HCT116 (cell line): ENCODE measurements at regions not wholly inside any gene's neighbourhood (a gene's known extent, or its start where the extent isn't known, plus 50 kb on each side); places are given as distances from the start of the nearest gene placed in this dataset.

Experiments
- ATAC-seq: fragments of 200-7000 bp; cut with Tn5 transposase; 2 replicates; pipeline ENCODE4 v1.9.1; 2020; ENCODE audit warnings: mild to moderate bottlenecking, moderate library complexity
- BruUV-seq: library from RNA; stranded (reverse); fragments of 400-500 nt; replicated peaks from 2 replicates; lab custom pipeline; 2021; lab: Mats Ljungman, UMichigan
- CTCF ChIA-PET: fragments of 300-600 bp; sonication (Branson Sonifier 250); formaldehyde crosslinking; loops from one replicate; lab custom pipeline; 2021; ENCODE audit warnings: antibody characterized with exemption; lab: Charles Lee
- POLR2A ChIA-PET: fragments of 300-600, 350-600 bp; sonication (Branson Sonifier 250); formaldehyde crosslinking; loops from one replicate; lab custom pipeline; 2021; ENCODE audit warnings: antibody characterized with exemption; lab: Charles Lee
- RAD21 ChIA-PET, 2 experiments: fragments of 300-600 bp; sonication (Branson Sonifier 250); formaldehyde crosslinking; loops; one replicate each; lab custom pipeline; 2023; ENCODE audit warnings: low total read pairs in 2 of 2; ENCODE audit not compliant: uncharacterized antibody in 2 of 2, unreplicated experiment in 2 of 2, low non-redundant PET in 1 of 2; lab: Charles Lee
- DNase-seq: peaks from one replicate; pipeline ENCODE4 v3.0.0-alpha.2; 2010; ENCODE audit warnings: low read depth, low spot score
- H2AFZ ChIP-seq: fragments of 200-600 bp; shearing (Covaris generic), sonication (generic); 2 replicates; pipeline ENCODE4 v1.6.1; 2017; ENCODE audit warnings: low read depth, mixed run types, mixed read lengths, antibody characterized with exemption, low read length; ENCODE audit not compliant: poor library complexity, severe bottlenecking
- H3K27ac ChIP-seq: 2 replicates; pipeline ENCODE4 v1.5.1; 2012; ENCODE audit warnings: low read depth, low read length
- H3K27me3 ChIP-seq: fragments of 200-600 bp; sonication (generic); 2 replicates; pipeline ENCODE4 v1.6.1; 2016; ENCODE audit warnings: mixed run types, low read length, mixed read lengths; ENCODE audit not compliant: insufficient read depth
- H3K36me3 ChIP-seq, 2 experiments: fragments of 200-500 bp in 1 of 2; fragments of 200-600 bp in 1 of 2; sonication (Bioruptor generic) in 1 of 2; sonication (generic) in 1 of 2; 2 replicates each; pipeline versions ENCODE4 v1.5.1 to v1.6.1; 2014 to 2016; ENCODE audit warnings: low read length in 2 of 2, inconsistent platforms in 1 of 2, mixed read lengths in 1 of 2, mixed run types in 1 of 2; ENCODE audit not compliant: insufficient read depth in 2 of 2, control insufficient read depth in 1 of 2
- H3K4me1 ChIP-seq, 2 experiments: fragments of 200-600 bp in 1 of 2; sonication (generic) in 1 of 2; 2 replicates each; pipeline versions ENCODE4 v1.5.1 to v1.6.1; 2012 to 2017; ENCODE audit warnings: low read length in 2 of 2, inconsistent platforms in 1 of 2, mild to moderate bottlenecking in 1 of 2, mixed read lengths in 1 of 2, mixed run types in 1 of 2, moderate library complexity in 1 of 2; ENCODE audit not compliant: insufficient read depth in 2 of 2, control insufficient read depth in 1 of 2
- H3K4me2 ChIP-seq: fragments of 200-600 bp; sonication (generic); 2 replicates; pipeline ENCODE4 v1.6.1; 2017; ENCODE audit warnings: mixed run types, low read length, mixed read lengths
- H3K4me3 ChIP-seq, 2 experiments: fragments of 200-600 bp in 1 of 2; sonication (generic) in 1 of 2; replicated peaks in 1 of 2; 2 replicates each; pipeline ENCODE4 v1.5.1; 2011 to 2016; ENCODE audit warnings: low read length in 2 of 2, control low read depth in 1 of 2, low read depth in 1 of 2, mild to moderate bottlenecking in 1 of 2, mixed read lengths in 1 of 2, mixed run types in 1 of 2
- H3K79me2 ChIP-seq: fragments of 200-600 bp; sonication (generic); 2 replicates; pipeline ENCODE4 v1.6.1; 2017; ENCODE audit warnings: mild to moderate bottlenecking, mixed run types, low read length, moderate library complexity, mixed read lengths; ENCODE audit not compliant: insufficient read depth
- H3K9ac ChIP-seq: fragments of 200-600 bp; sonication (generic); 2 replicates; pipeline ENCODE4 v1.6.1; 2016; ENCODE audit warnings: low read length, mixed read lengths
- H3K9me2 ChIP-seq: fragments of 200-600 bp; sonication (generic), shearing (Covaris generic); 2 replicates; pipeline ENCODE4 v1.6.1; 2017; ENCODE audit warnings: mixed run types, mild to moderate bottlenecking, moderate library complexity; ENCODE audit not compliant: insufficient read depth
- H3K9me3 ChIP-seq, 2 experiments: fragments of 200-500 bp in 1 of 2; fragments of 200-600 bp in 1 of 2; sonication (Bioruptor generic) in 1 of 2; sonication (generic) in 1 of 2; 2 replicates each; pipeline ENCODE4 v1.6.1; 2014 to 2017; ENCODE audit warnings: low read length in 2 of 2, mixed read lengths in 2 of 2, inconsistent platforms in 1 of 2, low read depth in 1 of 2, mild to moderate bottlenecking in 1 of 2, mixed run types in 1 of 2, moderate library complexity in 1 of 2; ENCODE audit not compliant: control insufficient read depth in 1 of 2, insufficient read depth in 1 of 2
- H4K20me1 ChIP-seq: fragments of 200-600 bp; sonication (generic), shearing (Covaris generic); 2 replicates; pipeline ENCODE4 v1.6.1; 2017; ENCODE audit warnings: mixed run types, mild to moderate bottlenecking, moderate library complexity; ENCODE audit not compliant: insufficient read depth
- ATF3 ChIP-seq: IDR thresholded peaks from 2 replicates; pipeline ENCODE4 v1.6.1; 2012
- CBX3 ChIP-seq: IDR thresholded peaks from 2 replicates; pipeline ENCODE4 v1.6.1; 2012; ENCODE audit warnings: low read depth
- EGR1 ChIP-seq: IDR thresholded peaks from 2 replicates; pipeline ENCODE4 v1.6.1; 2012; ENCODE audit warnings: low read depth
- ELF1 ChIP-seq: IDR thresholded peaks from 2 replicates; pipeline ENCODE4 v1.6.1; 2012; ENCODE audit warnings: low read depth, borderline replicate concordance
- EZH2phosphoT487 ChIP-seq: fragments of 200-600 bp; IDR thresholded peaks from 2 replicates; pipeline ENCODE4 v1.6.1; 2018; ENCODE audit warnings: antibody characterized with exemption, borderline replicate concordance
- FOSL1 ChIP-seq: IDR thresholded peaks from 2 replicates; pipeline ENCODE4 v1.6.1; 2012; ENCODE audit warnings: low read depth
- MAX ChIP-seq: IDR thresholded peaks from 2 replicates; pipeline ENCODE4 v1.6.1; 2012
- POLR2A ChIP-seq: IDR thresholded peaks from 2 replicates; pipeline ENCODE4 v1.7.0; 2011; ENCODE audit warnings: borderline replicate concordance; ENCODE audit not compliant: insufficient read depth, insufficient read length; ENCODE audit errors: extremely low read depth
- POLR2AphosphoS5 ChIP-seq: IDR thresholded peaks from 2 replicates; pipeline ENCODE4 v1.6.1; 2011; ENCODE audit warnings: mild to moderate bottlenecking, low read depth, low read length, moderate library complexity
- RAD21 ChIP-seq: IDR thresholded peaks from 2 replicates; pipeline ENCODE4 v1.6.1; 2012; ENCODE audit warnings: low read depth, mild to moderate bottlenecking
- SIN3A ChIP-seq: IDR thresholded peaks from 2 replicates; pipeline ENCODE4 v1.6.1; 2012; ENCODE audit warnings: low read depth
- SP1 ChIP-seq: IDR thresholded peaks from 2 replicates; pipeline ENCODE4 v1.6.1; 2012; ENCODE audit warnings: low read depth
- SRF ChIP-seq: IDR thresholded peaks from 2 replicates; pipeline ENCODE4 v1.6.1; 2012; ENCODE audit warnings: low read depth
- TCF7L2 ChIP-seq: IDR thresholded peaks from 2 replicates; pipeline ENCODE4 v1.7.0; 2011; ENCODE audit warnings: borderline replicate concordance, inconsistent platforms; ENCODE audit not compliant: insufficient read depth, insufficient read length; ENCODE audit errors: extremely low read depth
- YY1 ChIP-seq: IDR thresholded peaks from 2 replicates; pipeline ENCODE4 v1.6.1; 2011; ENCODE audit warnings: low read length, low read depth, moderate library complexity, mild to moderate bottlenecking; ENCODE audit not compliant: insufficient replicate concordance; ENCODE audit errors: extremely low read depth
- ZFX ChIP-seq: fragments of 450-650 bp; IDR thresholded peaks from 2 replicates; pipeline ENCODE4 v1.6.1; 2017
- intact Hi-C: fragments of 100-400 bp; cut with micrococcal nuclease; formaldehyde crosslinking; loops from 2 replicates; pipeline ENCODE4 v1.10.0; 2022
- TF ChIP-seq, protein P1 (sequence below): IDR thresholded peaks from 2 replicates; pipeline ENCODE4 v1.6.1; 2012; ENCODE audit warnings: low read depth
- TF ChIP-seq, protein P2 (sequence below): IDR thresholded peaks from 2 replicates; pipeline ENCODE4 v1.6.1; 2011; ENCODE audit warnings: mild to moderate bottlenecking, low read length, moderate library complexity; ENCODE audit not compliant: insufficient replicate concordance; ENCODE audit errors: extremely low read depth

GRCh38 chr12:84603484-84604248 lies 308.9 kb downstream of the SLC6A15 start (continued):
- TF ChIP-seq, protein P1, sequence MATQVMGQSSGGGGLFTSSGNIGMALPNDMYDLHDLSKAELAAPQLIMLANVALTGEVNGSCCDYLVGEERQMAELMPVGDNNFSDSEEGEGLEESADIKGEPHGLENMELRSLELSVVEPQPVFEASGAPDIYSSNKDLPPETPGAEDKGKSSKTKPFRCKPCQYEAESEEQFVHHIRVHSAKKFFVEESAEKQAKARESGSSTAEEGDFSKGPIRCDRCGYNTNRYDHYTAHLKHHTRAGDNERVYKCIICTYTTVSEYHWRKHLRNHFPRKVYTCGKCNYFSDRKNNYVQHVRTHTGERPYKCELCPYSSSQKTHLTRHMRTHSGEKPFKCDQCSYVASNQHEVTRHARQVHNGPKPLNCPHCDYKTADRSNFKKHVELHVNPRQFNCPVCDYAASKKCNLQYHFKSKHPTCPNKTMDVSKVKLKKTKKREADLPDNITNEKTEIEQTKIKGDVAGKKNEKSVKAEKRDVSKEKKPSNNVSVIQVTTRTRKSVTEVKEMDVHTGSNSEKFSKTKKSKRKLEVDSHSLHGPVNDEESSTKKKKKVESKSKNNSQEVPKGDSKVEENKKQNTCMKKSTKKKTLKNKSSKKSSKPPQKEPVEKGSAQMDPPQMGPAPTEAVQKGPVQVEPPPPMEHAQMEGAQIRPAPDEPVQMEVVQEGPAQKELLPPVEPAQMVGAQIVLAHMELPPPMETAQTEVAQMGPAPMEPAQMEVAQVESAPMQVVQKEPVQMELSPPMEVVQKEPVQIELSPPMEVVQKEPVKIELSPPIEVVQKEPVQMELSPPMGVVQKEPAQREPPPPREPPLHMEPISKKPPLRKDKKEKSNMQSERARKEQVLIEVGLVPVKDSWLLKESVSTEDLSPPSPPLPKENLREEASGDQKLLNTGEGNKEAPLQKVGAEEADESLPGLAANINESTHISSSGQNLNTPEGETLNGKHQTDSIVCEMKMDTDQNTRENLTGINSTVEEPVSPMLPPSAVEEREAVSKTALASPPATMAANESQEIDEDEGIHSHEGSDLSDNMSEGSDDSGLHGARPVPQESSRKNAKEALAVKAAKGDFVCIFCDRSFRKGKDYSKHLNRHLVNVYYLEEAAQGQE = no peak
- TF ChIP-seq EGR1 (no peak), ELF1 (no peak), POLR2AphosphoS5 (no peak), YY1 (no peak), SP1 (no peak), ATF3 (no peak), SIN3A (no peak), POLR2A (no peak), RAD21 (no peak)

- Histone ChIP-seq H3K9me3 (no peaks in the 10 kb centered on the region), H3K4me2 (no peak overlapping the region), H3K27ac (no peak overlapping the region), H3K4me1 (peaks cover 0 to 7% of the 10 kb centered on the region in 2 experiments; a peak in 2 of 4 replicates), H3K9me2 (no peaks in the 10 kb centered on the region), H3K4me3 (no peak overlapping the region), H2AFZ (no peak overlapping the region), H3K9ac (no peak overlapping the region), H4K20me1 (no peaks in the 10 kb centered on the region), H3K79me2 (no peaks in the 10 kb centered on the region), H3K27me3 (no peaks in the 10 kb centered on the region), H3K36me3 (no peaks in the 10 kb centered on the region)
- intact Hi-C loops = no loop called here
- no peak for DNase-seq
- ChIA-PET POLR2A (no interaction called here), RAD21 (no interaction called here), CTCF (no interaction called here)
- BruUV-seq = no TSS peak
- TF ChIP-seq ELF1 = no peak
- no peak for TF ChIP-seq TCF7L2
- TF ChIP-seq RAD21 = no peak
- TF ChIP-seq CBX3 = no peak
- no peak for TF ChIP-seq YY1
- no peak for TF ChIP-seq EZH2phosphoT487
- TF ChIP-seq POLR2AphosphoS5 = no peak
- TF ChIP-seq ZFX = no peak
- TF ChIP-seq FOSL1 = no peak
- TF ChIP-seq ATF3 = no peak
- no peak for TF ChIP-seq POLR2A
- TF ChIP-seq SRF = no peak
- TF ChIP-seq MAX = no peak
- TF ChIP-seq SIN3A = no peak
- TF ChIP-seq, protein P2, sequence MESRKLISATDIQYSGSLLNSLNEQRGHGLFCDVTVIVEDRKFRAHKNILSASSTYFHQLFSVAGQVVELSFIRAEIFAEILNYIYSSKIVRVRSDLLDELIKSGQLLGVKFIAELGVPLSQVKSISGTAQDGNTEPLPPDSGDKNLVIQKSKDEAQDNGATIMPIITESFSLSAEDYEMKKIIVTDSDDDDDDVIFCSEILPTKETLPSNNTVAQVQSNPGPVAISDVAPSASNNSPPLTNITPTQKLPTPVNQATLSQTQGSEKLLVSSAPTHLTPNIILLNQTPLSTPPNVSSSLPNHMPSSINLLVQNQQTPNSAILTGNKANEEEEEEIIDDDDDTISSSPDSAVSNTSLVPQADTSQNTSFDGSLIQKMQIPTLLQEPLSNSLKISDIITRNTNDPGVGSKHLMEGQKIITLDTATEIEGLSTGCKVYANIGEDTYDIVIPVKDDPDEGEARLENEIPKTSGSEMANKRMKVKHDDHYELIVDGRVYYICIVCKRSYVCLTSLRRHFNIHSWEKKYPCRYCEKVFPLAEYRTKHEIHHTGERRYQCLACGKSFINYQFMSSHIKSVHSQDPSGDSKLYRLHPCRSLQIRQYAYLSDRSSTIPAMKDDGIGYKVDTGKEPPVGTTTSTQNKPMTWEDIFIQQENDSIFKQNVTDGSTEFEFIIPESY = no peak
- no peak for ATAC-seq
These were observed 311.1 kb downstream of the SLC6A15 start for GRCh38 chr12:84601483-84601882.
